Activated naive CD8-positive, alpha-beta T cell treated with anti-CD3 and anti-CD28 coated beads, Interleukin-2, amount 10 ng/mL, durations not matched to agents 7 days and 5 days (primary cell): ENCODE measurements at regions not wholly inside any gene's neighbourhood (a gene's known extent, or its start where the extent isn't known, plus 50 kb on each side); places are given as distances from the start of the nearest gene placed in this dataset.
"Not testable (repeated sequence)": the region's sequence is repeated elsewhere in the genome, so short reads cannot be mapped to it uniquely, and the experiment has no call there.

ENCODE experiments used
- ATAC-seq: fragments of 150-1000 bp; cut with Tn5 transposase; one replicate; pipeline ENCODE4 v1.10.0; 2021; ENCODE audit warnings: low read depth, moderate library complexity
- POLR2A ChIA-PET: fragments of 350-600 bp; sonication (Branson Sonifier 250); formaldehyde crosslinking; loops from one replicate; lab custom pipeline; 2021; ENCODE audit warnings: antibody characterized with exemption; lab: Charles Lee
- DNase-seq: peaks from one replicate; pipeline ENCODE4 v3.0.0; 2021
- H3K27ac Mint-ChIP-seq: one replicate; pipeline ENCODE4 v1.8.0; 2022; ENCODE audit warnings: mild to moderate bottlenecking, mixed read lengths
- H3K27me3 Mint-ChIP-seq: one replicate; pipeline ENCODE4 v1.8.0; 2022; ENCODE audit warnings: mild to moderate bottlenecking, moderate library complexity, mixed read lengths
- H3K36me3 Mint-ChIP-seq: one replicate; pipeline ENCODE4 v1.8.0; 2021; ENCODE audit warnings: mild to moderate bottlenecking, mixed read lengths
- H3K4me1 Mint-ChIP-seq: one replicate; pipeline ENCODE4 v1.8.0; 2021; ENCODE audit warnings: mixed read lengths
- H3K4me3 Mint-ChIP-seq: one replicate; pipeline ENCODE4 v1.8.0; 2022; ENCODE audit warnings: mild to moderate bottlenecking, moderate library complexity, mixed read lengths
- H3K9me3 Mint-ChIP-seq: one replicate; pipeline ENCODE4 v1.8.0; 2021; ENCODE audit warnings: mixed read lengths

- H3K4me3 Mint-ChIP-seq, H3K27me3 Mint-ChIP-seq, H3K9me3 Mint-ChIP-seq, H3K27ac Mint-ChIP-seq, H3K4me1 Mint-ChIP-seq, ATAC-seq, DNase-seq, POLR2A ChIA-PET, H3K36me3 Mint-ChIP-seq: not testable (repeated sequence)
Observed at GRCh38 chr10:15921423-15921945, 61.2 kb upstream of the MINDY3 start.

- Mint-ChIP-seq H3K27me3 (peaks cover 8% of the 10 kb centered on the region), H3K9me3 (peaks cover 5% of the 10 kb centered on the region), H3K36me3 (no peaks in the 10 kb centered on the region), H3K4me1 (no peaks in the 10 kb centered on the region), H3K4me3 (no peak overlapping the region), H3K27ac (no peak overlapping the region)
- DNase-seq: no peak
- POLR2A ChIA-PET: no interaction called here
- ATAC-seq: no peak
Observed at GRCh38 chr10:15931376-15931775, 71.1 kb upstream of the MINDY3 start.

- DNase-seq, H3K9me3 Mint-ChIP-seq, H3K4me3 Mint-ChIP-seq, H3K36me3 Mint-ChIP-seq, H3K27me3 Mint-ChIP-seq, H3K4me1 Mint-ChIP-seq, ATAC-seq, POLR2A ChIA-PET, H3K27ac Mint-ChIP-seq: not testable (repeated sequence)
Observed at GRCh38 chr10:15939543-15939942, 79.2 kb upstream of the MINDY3 start.

- POLR2A ChIA-PET: no interaction called here
- no peak overlapping the region for H3K4me3 Mint-ChIP-seq
- H3K9me3 Mint-ChIP-seq: peaks cover 9% of the 10 kb centered on the region
- ATAC-seq (no peak), DNase-seq (no peak)
- no peaks in the 10 kb centered on the region for H3K36me3 Mint-ChIP-seq
- H3K4me1 Mint-ChIP-seq: no peaks in the 10 kb centered on the region
- no peak overlapping the region for H3K27ac Mint-ChIP-seq
- no peaks in the 10 kb centered on the region for H3K27me3 Mint-ChIP-seq
Observed at GRCh38 chr10:15943426-15943825, 83.1 kb upstream of the MINDY3 start.

GRCh38 chr10:15954188-15954587, 93.9 kb upstream of the MINDY3 start:
- Mint-ChIP-seq H3K4me3 (no peak overlapping the region), H3K27ac (no peak overlapping the region), H3K27me3 (peaks cover 2% of the 10 kb centered on the region), H3K36me3 (no peaks in the 10 kb centered on the region), H3K9me3 (no peaks in the 10 kb centered on the region), H3K4me1 (no peaks in the 10 kb centered on the region)
- no peak for DNase-seq
- POLR2A ChIA-PET: no interaction called here
- no peak for ATAC-seq

GRCh38 chr10:15960277-15960676, 100.0 kb upstream of the MINDY3 start:
- no peak overlapping the region for H3K4me3 Mint-ChIP-seq
- no peak overlapping the region for H3K27ac Mint-ChIP-seq
- DNase-seq: no peak
- POLR2A ChIA-PET: no interaction called here
- ATAC-seq: no peak
- H3K4me1 Mint-ChIP-seq: no peaks in the 10 kb centered on the region
- H3K9me3 Mint-ChIP-seq: no peaks in the 10 kb centered on the region
- no peaks in the 10 kb centered on the region for H3K36me3 Mint-ChIP-seq
- peaks cover 2% of the 10 kb centered on the region for H3K27me3 Mint-ChIP-seq

GRCh38 chr10:15972736-15973135, 112.4 kb upstream of the MINDY3 start:
- H3K9me3 Mint-ChIP-seq, H3K36me3 Mint-ChIP-seq, POLR2A ChIA-PET, ATAC-seq, DNase-seq, H3K4me1 Mint-ChIP-seq, H3K27ac Mint-ChIP-seq, H3K4me3 Mint-ChIP-seq, H3K27me3 Mint-ChIP-seq: not testable (repeated sequence)

- no peak for ATAC-seq
- POLR2A ChIA-PET: no interaction called here
- Mint-ChIP-seq H3K36me3 (no peaks in the 10 kb centered on the region), H3K27ac (no peak overlapping the region), H3K4me1 (no peaks in the 10 kb centered on the region), H3K4me3 (no peak overlapping the region), H3K27me3 (no peaks in the 10 kb centered on the region), H3K9me3 (no peaks in the 10 kb centered on the region)
- DNase-seq: no peak
Observed at GRCh38 chr10:15985690-15986089, 125.4 kb upstream of the MINDY3 start.

GRCh38 chr10:15990535-15991129, 130.3 kb upstream of the MINDY3 start:
- no peak for ATAC-seq
- no peaks in the 10 kb centered on the region for H3K27me3 Mint-ChIP-seq
- peaks cover 3% of the 10 kb centered on the region for H3K9me3 Mint-ChIP-seq
- no peak overlapping the region for H3K27ac Mint-ChIP-seq
- no peak for DNase-seq
- H3K36me3 Mint-ChIP-seq: no peaks in the 10 kb centered on the region
- H3K4me1 Mint-ChIP-seq: no peaks in the 10 kb centered on the region
- H3K4me3 Mint-ChIP-seq: no peak overlapping the region
- POLR2A ChIA-PET: no interaction called here

GRCh38 chr10:15997313-15997712, 137.0 kb upstream of the MINDY3 start:
- POLR2A ChIA-PET: no interaction called here
- Mint-ChIP-seq H3K27ac (no peak overlapping the region), H3K36me3 (no peaks in the 10 kb centered on the region), H3K4me1 (no peaks in the 10 kb centered on the region), H3K9me3 (peaks cover 4% of the 10 kb centered on the region), H3K27me3 (no peaks in the 10 kb centered on the region), H3K4me3 (no peak overlapping the region)
- DNase-seq (no peak), ATAC-seq (no peak)

- POLR2A ChIA-PET: no interaction called here
- Mint-ChIP-seq H3K27me3 (no peaks in the 10 kb centered on the region), H3K4me3 (no peak overlapping the region)
Observed at GRCh38 chr10:16001581-16001980, 141.3 kb upstream of the MINDY3 start.

GRCh38 chr10:16009785-16010184, 149.5 kb upstream of the MINDY3 start:
- POLR2A ChIA-PET: no interaction called here
- H3K4me1 Mint-ChIP-seq: no peaks in the 10 kb centered on the region

More at GRCh38 chr10:16001581-16001980, 141.3 kb upstream of the MINDY3 start:
- ATAC-seq (no peak), DNase-seq (no peak)
- Mint-ChIP-seq H3K27ac (no peak overlapping the region), H3K9me3 (peaks cover 4% of the 10 kb centered on the region), H3K36me3 (no peaks in the 10 kb centered on the region), H3K4me1 (no peaks in the 10 kb centered on the region)

GRCh38 chr10:16011548-16011947, 151.2 kb upstream of the MINDY3 start:
- Mint-ChIP-seq H3K4me3 (no peak overlapping the region), H3K27me3 (no peaks in the 10 kb centered on the region), H3K9me3 (peaks cover 4% of the 10 kb centered on the region), H3K36me3 (no peaks in the 10 kb centered on the region), H3K4me1 (no peaks in the 10 kb centered on the region), H3K27ac (no peak overlapping the region)
- DNase-seq: no peak
- no peak for ATAC-seq
- POLR2A ChIA-PET: no interaction called here

More at GRCh38 chr10:16009785-16010184, 149.5 kb upstream of the MINDY3 start:
- Mint-ChIP-seq H3K9me3 (peaks cover 4% of the 10 kb centered on the region), H3K27ac (no peak overlapping the region), H3K27me3 (no peaks in the 10 kb centered on the region), H3K36me3 (no peaks in the 10 kb centered on the region), H3K4me3 (no peak overlapping the region)
- DNase-seq (no peak), ATAC-seq (no peak)

- DNase-seq (no peak), ATAC-seq (no peak)
- Mint-ChIP-seq H3K4me1 (no peaks in the 10 kb centered on the region), H3K36me3 (no peaks in the 10 kb centered on the region), H3K4me3 (no peak overlapping the region), H3K27me3 (no peaks in the 10 kb centered on the region), H3K27ac (no peak overlapping the region), H3K9me3 (peaks cover 2% of the 10 kb centered on the region)
- POLR2A ChIA-PET: no interaction called here
Observed at GRCh38 chr10:16014469-16014868, 154.2 kb upstream of the MINDY3 start.
